ENCODE measurements at regions not wholly inside any gene's neighbourhood (a gene's known extent, or its start where the extent isn't known, plus 50 kb on each side); places are given as distances from the start of the nearest gene placed in this dataset.
"Not testable (repeated sequence)": the region's sequence is repeated elsewhere in the genome, so short reads cannot be mapped to it uniquely, and the experiment has no call there.

DNA sequence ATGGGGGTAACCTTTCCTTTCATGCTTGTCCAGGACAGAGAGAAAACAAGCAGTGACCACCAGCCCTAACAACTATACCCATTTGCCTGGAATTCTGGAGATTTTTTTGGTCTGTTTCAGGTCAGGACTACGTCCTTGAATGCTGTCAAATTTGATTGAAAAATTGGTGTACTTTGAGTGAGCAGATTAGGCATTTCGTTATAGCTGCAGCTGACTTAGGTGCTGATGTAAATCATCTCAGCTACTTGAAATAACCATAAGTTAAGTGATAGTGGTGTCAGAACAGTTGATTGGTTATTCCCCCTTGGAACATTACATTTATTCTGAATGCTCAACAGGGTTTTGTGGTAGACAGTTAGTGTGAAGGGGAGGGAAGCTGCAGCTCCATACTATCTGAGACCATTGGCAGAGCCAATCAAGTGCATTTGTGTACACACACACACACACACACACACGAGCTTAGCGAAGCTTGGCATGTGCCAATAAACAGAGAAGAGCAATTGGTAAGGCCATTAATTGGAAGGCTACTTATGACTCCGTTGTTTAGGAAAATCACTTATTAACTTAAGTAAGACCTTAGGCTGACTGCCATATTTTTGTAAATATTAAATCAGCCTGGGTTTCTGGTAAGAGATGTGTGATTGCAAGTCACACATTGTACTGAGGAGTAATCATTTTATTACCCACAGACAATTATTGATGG lies 447.8 kb downstream of the MFSD1 start:
- Histone ChIP-seq H3K36me3 (ENCODE audit: control insufficient read depth in 2 of 2, insufficient read depth in 2 of 2, low read length in 2 of 2) (no peaks in the 10 kb centered on the region), H3K9ac (ENCODE audit: low read depth in 1 of 2, low read length in 2 of 2) (no peak overlapping the region), H3K9me3 (ENCODE audit: control insufficient read depth in 2 of 2, low read length in 2 of 2) (no peaks in the 10 kb centered on the region), H3K4me1 (ENCODE audit: control insufficient read depth in 2 of 2, insufficient read depth in 2 of 2, low read length in 2 of 2) (no peaks in the 10 kb centered on the region), H3K4me3 (ENCODE audit: low read length in 2 of 2) (no peak overlapping the region), H3K27ac (ENCODE audit: low read depth in 2 of 2, low read length in 2 of 2) (no peak overlapping the region), H3K27me3 (ENCODE audit: control insufficient read depth in 2 of 2, insufficient read depth in 2 of 2, low read length in 2 of 2) (no peaks in the 10 kb centered on the region)

DNA sequence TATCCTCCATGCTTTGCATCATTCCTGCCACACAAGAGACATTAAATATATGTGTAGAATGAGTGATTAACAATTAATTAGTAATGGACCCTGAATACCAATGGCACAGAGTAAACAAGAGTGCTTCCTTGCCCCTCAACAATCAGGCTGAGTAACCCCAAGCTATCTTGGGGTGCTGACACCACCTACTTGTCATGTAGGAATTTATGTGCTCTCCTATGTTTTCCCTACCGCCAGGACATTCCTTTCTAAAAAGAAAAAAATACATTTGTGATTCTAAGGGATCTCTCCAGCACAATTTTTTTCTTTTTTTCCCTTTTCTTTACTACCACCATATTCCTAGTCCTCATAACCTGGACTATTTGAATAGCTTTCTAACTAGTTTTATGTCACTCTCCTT lies 449.1 kb downstream of the MFSD1 start:
- Histone ChIP-seq H3K9me3 (ENCODE audit: control insufficient read depth in 2 of 2, low read length in 2 of 2) (no peaks in the 10 kb centered on the region), H3K4me1 (ENCODE audit: control insufficient read depth in 2 of 2, insufficient read depth in 2 of 2, low read length in 2 of 2) (no peaks in the 10 kb centered on the region), H3K27me3 (ENCODE audit: control insufficient read depth in 2 of 2, insufficient read depth in 2 of 2, low read length in 2 of 2) (no peaks in the 10 kb centered on the region), H3K4me3 (ENCODE audit: low read length in 2 of 2) (no peak overlapping the region), H3K27ac (ENCODE audit: low read depth in 2 of 2, low read length in 2 of 2) (no peak overlapping the region), H3K9ac (ENCODE audit: low read depth in 1 of 2, low read length in 2 of 2) (no peak overlapping the region), H3K36me3 (ENCODE audit: control insufficient read depth in 2 of 2, insufficient read depth in 2 of 2, low read length in 2 of 2) (no peaks in the 10 kb centered on the region)

DNA sequence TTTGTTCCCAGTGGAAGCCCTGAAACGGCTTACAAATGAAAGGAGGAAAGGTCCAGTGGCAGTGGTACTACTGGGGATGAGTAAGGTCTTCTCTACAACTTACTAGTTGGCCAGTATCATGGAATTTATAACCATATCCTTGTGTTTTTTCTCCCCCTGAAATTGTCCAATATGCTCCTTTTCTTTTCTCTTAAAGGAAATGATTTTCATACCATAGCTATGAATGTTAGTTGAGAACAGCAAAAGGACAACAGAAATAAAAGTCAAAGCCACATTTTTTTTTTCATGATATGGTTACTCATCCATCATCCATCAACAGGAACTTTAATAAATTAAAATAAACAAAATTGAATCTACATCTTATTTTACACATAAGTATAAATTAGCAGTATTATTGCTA lies 450.4 kb downstream of the MFSD1 start:
- Histone ChIP-seq H3K9ac (ENCODE audit: low read depth in 1 of 2, low read length in 2 of 2) (no peak overlapping the region), H3K9me3 (ENCODE audit: control insufficient read depth in 2 of 2, low read length in 2 of 2) (no peaks in the 10 kb centered on the region), H3K27me3 (ENCODE audit: control insufficient read depth in 2 of 2, insufficient read depth in 2 of 2, low read length in 2 of 2) (no peaks in the 10 kb centered on the region), H3K4me1 (ENCODE audit: control insufficient read depth in 2 of 2, insufficient read depth in 2 of 2, low read length in 2 of 2) (no peaks in the 10 kb centered on the region), H3K36me3 (ENCODE audit: control insufficient read depth in 2 of 2, insufficient read depth in 2 of 2, low read length in 2 of 2) (no peaks in the 10 kb centered on the region), H3K4me3 (ENCODE audit: low read length in 2 of 2) (no peak overlapping the region), H3K27ac (ENCODE audit: low read depth in 2 of 2, low read length in 2 of 2) (no peak overlapping the region)

DNA sequence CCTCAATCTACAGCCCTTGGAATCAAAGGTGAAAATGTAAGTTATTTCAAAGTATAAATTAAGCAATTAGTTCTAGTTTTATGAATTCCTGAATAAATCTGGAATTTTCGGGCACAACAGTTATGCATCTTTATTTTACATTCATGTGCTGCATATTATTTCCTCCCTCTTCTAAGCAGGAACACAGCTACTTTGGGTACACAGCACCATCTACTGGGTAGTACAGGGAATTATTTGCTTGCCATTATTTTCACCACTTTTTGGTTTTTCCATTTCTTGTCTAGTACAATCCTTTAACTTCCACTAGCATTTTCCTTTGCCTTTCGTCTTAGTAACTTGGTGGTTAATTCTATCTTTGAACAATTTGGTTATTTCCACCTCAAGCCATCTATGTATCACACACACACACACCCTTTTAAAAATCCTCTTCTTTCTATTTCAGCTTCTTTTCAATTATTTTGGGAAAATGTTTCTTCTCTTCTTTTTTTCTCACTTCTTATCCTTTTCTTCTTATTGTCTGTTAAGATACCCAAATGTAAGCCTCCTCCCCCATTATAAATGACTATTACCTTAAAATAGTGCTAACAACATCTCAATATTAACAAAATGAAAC lies 451.0 kb downstream of the MFSD1 start:
- Histone ChIP-seq H3K27ac (ENCODE audit: low read depth in 2 of 2, low read length in 2 of 2) (no peak overlapping the region), H3K27me3 (ENCODE audit: control insufficient read depth in 2 of 2, insufficient read depth in 2 of 2, low read length in 2 of 2) (no peaks in the 10 kb centered on the region), H3K9me3 (ENCODE audit: control insufficient read depth in 2 of 2, low read length in 2 of 2) (no peaks in the 10 kb centered on the region), H3K9ac (ENCODE audit: low read depth in 1 of 2, low read length in 2 of 2) (no peak overlapping the region), H3K4me1 (ENCODE audit: control insufficient read depth in 2 of 2, insufficient read depth in 2 of 2, low read length in 2 of 2) (no peaks in the 10 kb centered on the region), H3K4me3 (ENCODE audit: low read length in 2 of 2) (no peak overlapping the region), H3K36me3 (ENCODE audit: control insufficient read depth in 2 of 2, insufficient read depth in 2 of 2, low read length in 2 of 2) (no peaks in the 10 kb centered on the region)

DNA sequence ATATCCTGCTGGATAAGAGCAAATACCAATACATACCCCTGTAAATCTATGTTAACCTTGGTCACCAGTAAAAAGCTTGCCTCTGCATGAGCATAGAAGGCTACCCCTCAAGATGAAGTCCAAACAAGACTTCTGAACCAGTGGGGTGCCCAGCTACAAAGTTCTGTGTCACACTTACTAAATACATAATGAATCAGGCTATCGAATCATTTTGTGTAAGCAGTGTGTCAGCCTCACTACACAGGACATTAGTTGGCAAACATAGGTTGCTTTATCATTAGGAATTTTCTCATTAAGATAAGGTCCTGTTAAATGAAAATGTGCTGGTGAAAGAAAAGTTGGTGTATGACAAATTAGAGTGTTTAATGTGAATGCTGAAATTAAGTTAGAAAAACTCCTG lies 452.0 kb downstream of the MFSD1 start:
- no peak overlapping the region for H3K9ac ChIP-seq (ENCODE audit: low read depth in 1 of 2, low read length in 2 of 2)
- H3K27me3 ChIP-seq (ENCODE audit: control insufficient read depth in 2 of 2, insufficient read depth in 2 of 2, low read length in 2 of 2): no peaks in the 10 kb centered on the region

DNA sequence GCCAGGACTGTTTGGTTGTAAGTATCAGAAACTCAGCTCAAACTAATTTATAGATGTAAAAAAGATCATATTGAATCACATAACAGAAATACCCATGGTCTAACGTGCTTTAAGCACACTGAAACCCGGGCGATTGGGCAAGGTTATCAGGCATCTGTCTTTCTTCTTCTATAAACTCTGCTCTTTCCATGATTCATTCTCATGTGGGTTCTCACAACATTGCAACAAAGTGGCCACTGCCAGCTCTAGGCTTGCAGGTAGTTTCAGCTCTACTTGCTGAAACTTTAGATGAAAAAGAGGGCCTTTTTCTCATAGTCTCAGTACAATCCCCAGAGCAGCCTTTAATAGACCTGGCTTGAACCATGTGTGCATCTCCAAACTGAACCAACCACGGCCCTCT lies 456.1 kb downstream of the MFSD1 start:
- Histone ChIP-seq H3K27ac (ENCODE audit: low read depth in 2 of 2, low read length in 2 of 2) (no peak overlapping the region), H3K9me3 (ENCODE audit: control insufficient read depth in 2 of 2, low read length in 2 of 2) (no peaks in the 10 kb centered on the region), H3K36me3 (ENCODE audit: control insufficient read depth in 2 of 2, insufficient read depth in 2 of 2, low read length in 2 of 2) (no peaks in the 10 kb centered on the region), H3K27me3 (ENCODE audit: control insufficient read depth in 2 of 2, insufficient read depth in 2 of 2, low read length in 2 of 2) (no peaks in the 10 kb centered on the region), H3K4me1 (ENCODE audit: control insufficient read depth in 2 of 2, insufficient read depth in 2 of 2, low read length in 2 of 2) (no peaks in the 10 kb centered on the region), H3K9ac (ENCODE audit: low read depth in 1 of 2, low read length in 2 of 2) (no peak overlapping the region), H3K4me3 (ENCODE audit: low read length in 2 of 2) (no peak overlapping the region)

More for the DNA sequence above, 452.0 kb downstream of the MFSD1 start:
- Histone ChIP-seq H3K4me1 (ENCODE audit: control insufficient read depth in 2 of 2, insufficient read depth in 2 of 2, low read length in 2 of 2) (no peaks in the 10 kb centered on the region), H3K36me3 (ENCODE audit: control insufficient read depth in 2 of 2, insufficient read depth in 2 of 2, low read length in 2 of 2) (no peaks in the 10 kb centered on the region), H3K27ac (ENCODE audit: low read depth in 2 of 2, low read length in 2 of 2) (no peak overlapping the region), H3K4me3 (ENCODE audit: low read length in 2 of 2) (no peak overlapping the region), H3K9me3 (ENCODE audit: control insufficient read depth in 2 of 2, low read length in 2 of 2) (no peaks in the 10 kb centered on the region)

DNA sequence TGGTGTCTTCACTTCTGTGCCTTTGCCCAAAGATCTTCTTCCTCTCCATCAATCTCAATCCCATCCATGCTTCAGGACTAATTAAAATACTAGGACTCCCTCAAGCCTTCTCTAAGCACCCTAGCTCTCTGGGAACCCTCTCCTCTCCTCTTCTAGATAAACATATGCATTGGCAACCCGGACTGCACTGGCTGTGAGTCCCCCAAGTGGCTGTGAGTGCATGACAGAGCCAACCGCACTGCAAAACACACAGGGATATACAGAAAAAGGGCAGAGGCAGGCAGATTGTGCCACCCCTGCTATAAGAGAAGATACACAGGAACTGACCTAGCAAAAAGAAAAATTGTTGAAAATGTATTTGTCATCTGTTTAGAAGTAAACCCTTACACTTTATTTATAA lies 457.1 kb downstream of the MFSD1 start:
- Histone ChIP-seq H3K36me3 (ENCODE audit: control insufficient read depth in 2 of 2, insufficient read depth in 2 of 2, low read length in 2 of 2) (no peaks in the 10 kb centered on the region), H3K9me3 (ENCODE audit: control insufficient read depth in 2 of 2, low read length in 2 of 2) (no peaks in the 10 kb centered on the region), H3K27ac (ENCODE audit: low read depth in 2 of 2, low read length in 2 of 2) (no peak overlapping the region), H3K4me1 (ENCODE audit: control insufficient read depth in 2 of 2, insufficient read depth in 2 of 2, low read length in 2 of 2) (no peaks in the 10 kb centered on the region), H3K9ac (ENCODE audit: low read depth in 1 of 2, low read length in 2 of 2) (no peak overlapping the region), H3K4me3 (ENCODE audit: low read length in 2 of 2) (no peak overlapping the region), H3K27me3 (ENCODE audit: control insufficient read depth in 2 of 2, insufficient read depth in 2 of 2, low read length in 2 of 2) (no peaks in the 10 kb centered on the region)

DNA sequence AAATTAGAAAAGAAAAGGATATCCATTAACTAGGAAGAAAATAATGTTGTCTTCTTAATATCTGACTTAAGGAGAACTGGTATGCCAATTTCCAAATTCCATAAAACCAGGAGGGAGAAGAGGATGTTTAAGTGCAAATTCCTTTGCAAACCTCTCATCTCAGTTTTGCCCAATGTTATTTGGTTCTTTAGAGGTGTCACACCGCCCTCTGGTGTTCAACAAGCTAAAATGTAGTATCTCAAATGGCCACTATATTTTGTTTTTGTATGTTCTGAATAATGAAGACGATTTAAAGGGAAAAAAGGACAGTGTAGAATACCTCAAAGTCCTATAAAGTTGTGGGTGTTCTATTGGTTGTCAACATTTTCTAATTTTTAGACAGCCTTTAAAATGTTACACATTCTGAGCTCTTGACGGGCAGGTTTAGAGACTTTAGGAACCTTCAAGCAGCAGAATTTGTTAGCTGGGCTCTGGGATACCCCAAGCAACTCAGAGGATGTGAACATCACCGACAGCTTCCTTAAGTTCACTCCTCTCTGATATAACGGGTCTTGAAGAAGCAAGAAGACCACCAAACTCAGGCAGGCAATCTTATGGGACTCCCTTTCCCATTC lies 458.3 kb downstream of the MFSD1 start:
- no peaks in the 10 kb centered on the region for H3K27me3 ChIP-seq (ENCODE audit: control insufficient read depth in 2 of 2, insufficient read depth in 2 of 2, low read length in 2 of 2)
- no peak overlapping the region for H3K4me3 ChIP-seq (ENCODE audit: low read length in 2 of 2)
- no peaks in the 10 kb centered on the region for H3K4me1 ChIP-seq (ENCODE audit: control insufficient read depth in 2 of 2, insufficient read depth in 2 of 2, low read length in 2 of 2)
- H3K9me3 ChIP-seq (ENCODE audit: control insufficient read depth in 2 of 2, low read length in 2 of 2): no peaks in the 10 kb centered on the region
- no peaks in the 10 kb centered on the region for H3K36me3 ChIP-seq (ENCODE audit: control insufficient read depth in 2 of 2, insufficient read depth in 2 of 2, low read length in 2 of 2)
- H3K27ac ChIP-seq (ENCODE audit: low read depth in 2 of 2, low read length in 2 of 2): no peak overlapping the region
- H3K9ac ChIP-seq (ENCODE audit: low read depth in 1 of 2, low read length in 2 of 2): no peak overlapping the region

DNA sequence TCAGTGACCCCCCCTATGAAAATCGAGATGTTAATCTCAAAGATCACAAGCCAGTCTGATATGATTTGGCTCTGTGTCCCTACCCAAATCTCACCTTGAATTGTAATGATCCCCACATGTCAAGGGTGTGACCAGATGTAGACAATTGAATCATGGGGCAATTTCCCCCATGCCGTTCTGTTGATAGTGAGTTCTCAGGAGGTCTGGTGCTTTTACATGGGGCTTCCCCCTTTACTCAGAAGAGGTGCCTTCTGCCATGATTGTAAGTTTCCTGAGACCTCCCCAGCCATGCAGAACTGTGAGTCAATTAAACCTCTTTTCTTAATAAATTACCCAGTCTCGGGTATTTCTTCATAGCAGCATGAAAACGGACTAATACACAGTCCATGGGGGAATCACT lies 459.5 kb downstream of the MFSD1 start:
- not testable (repeated sequence) for H3K4me3 ChIP-seq (ENCODE audit: low read length in 2 of 2); H3K27me3 ChIP-seq (ENCODE audit: control insufficient read depth in 2 of 2, insufficient read depth in 2 of 2, low read length in 2 of 2); H3K27ac ChIP-seq (ENCODE audit: low read depth in 2 of 2, low read length in 2 of 2); H3K9ac ChIP-seq (ENCODE audit: low read depth in 1 of 2, low read length in 2 of 2); H3K4me1 ChIP-seq (ENCODE audit: control insufficient read depth in 2 of 2, insufficient read depth in 2 of 2, low read length in 2 of 2); H3K9me3 ChIP-seq (ENCODE audit: control insufficient read depth in 2 of 2, low read length in 2 of 2); H3K36me3 ChIP-seq (ENCODE audit: control insufficient read depth in 2 of 2, insufficient read depth in 2 of 2, low read length in 2 of 2)

DNA sequence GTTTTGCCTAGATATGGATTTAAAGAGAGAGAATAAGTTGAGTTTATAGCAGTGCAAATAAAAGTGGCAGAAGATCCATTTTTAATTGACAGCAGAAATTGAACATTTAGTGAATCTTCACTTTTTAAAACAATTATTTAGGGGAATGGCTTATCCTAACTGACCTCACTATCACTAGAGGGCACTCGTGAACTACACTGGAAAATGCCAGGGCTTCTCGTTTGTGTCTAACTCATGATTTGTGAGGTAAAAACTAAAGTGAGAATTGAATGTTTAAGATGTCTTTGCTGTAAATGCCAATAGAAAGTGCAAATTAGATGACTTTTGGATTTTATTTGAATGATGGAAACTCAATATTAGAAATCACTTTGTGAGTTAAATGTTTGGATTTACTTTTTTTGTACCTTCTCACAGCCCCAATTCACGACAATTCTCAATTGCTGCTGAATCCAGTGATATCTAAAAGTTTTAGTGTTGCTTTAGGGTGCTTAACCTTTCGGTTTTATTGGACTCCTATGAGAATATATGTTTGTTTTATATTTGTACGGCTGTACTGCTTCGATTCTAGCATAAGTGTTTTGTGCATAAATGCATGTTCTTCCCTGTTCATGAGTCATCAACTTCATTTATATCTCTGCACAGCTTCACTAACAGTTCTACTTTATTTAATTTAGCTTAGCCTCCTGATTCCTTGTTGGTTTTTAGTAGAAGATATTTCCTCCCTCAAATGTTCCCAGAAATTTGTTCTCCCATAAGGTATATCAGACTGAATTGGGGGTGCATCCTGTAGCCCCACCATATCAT lies 462.1 kb downstream of the MFSD1 start:
- H3K4me3 ChIP-seq (ENCODE audit: low read length in 2 of 2): no peak overlapping the region
- H3K4me1 ChIP-seq (ENCODE audit: control insufficient read depth in 2 of 2, insufficient read depth in 2 of 2, low read length in 2 of 2): no peaks in the 10 kb centered on the region
- no peak overlapping the region for H3K9ac ChIP-seq (ENCODE audit: low read depth in 1 of 2, low read length in 2 of 2)
- no peak overlapping the region for H3K27ac ChIP-seq (ENCODE audit: low read depth in 2 of 2, low read length in 2 of 2)
- no peaks in the 10 kb centered on the region for H3K9me3 ChIP-seq (ENCODE audit: control insufficient read depth in 2 of 2, low read length in 2 of 2)
- H3K36me3 ChIP-seq (ENCODE audit: control insufficient read depth in 2 of 2, insufficient read depth in 2 of 2, low read length in 2 of 2): no peaks in the 10 kb centered on the region
- H3K27me3 ChIP-seq (ENCODE audit: control insufficient read depth in 2 of 2, insufficient read depth in 2 of 2, low read length in 2 of 2): no peaks in the 10 kb centered on the region

Measured in mucosa of rectum (tissue), 2 donors.